ENCODE measurements at regions not wholly inside any gene's neighbourhood (a gene's known extent, or its start where the extent isn't known, plus 50 kb on each side); places are given as distances from the start of the nearest gene placed in this dataset.

DNA sequence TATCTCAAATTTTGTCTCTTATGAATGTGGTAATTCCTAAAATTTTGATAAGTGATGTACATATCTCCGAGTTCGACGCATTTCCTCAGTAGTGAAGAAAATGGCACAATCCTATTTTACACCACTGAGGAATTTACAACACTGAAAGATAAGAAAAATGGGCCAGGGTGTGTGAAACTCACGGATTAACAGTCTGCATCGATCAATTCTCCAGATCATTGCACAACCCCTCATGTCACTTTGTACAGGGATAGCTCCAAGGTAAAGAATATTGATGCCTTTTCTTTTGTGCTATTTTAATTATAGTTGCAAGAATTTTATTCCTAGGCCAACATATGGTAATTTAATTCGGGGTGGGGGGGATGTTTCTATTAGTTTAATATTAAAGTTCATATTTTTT is 268.7 kb upstream of the VCX3A start:
- DNase-seq (ENCODE audit: low read depth, low spot score): no peak
- no peak overlapping the region for H3K27ac ChIP-seq

DNA sequence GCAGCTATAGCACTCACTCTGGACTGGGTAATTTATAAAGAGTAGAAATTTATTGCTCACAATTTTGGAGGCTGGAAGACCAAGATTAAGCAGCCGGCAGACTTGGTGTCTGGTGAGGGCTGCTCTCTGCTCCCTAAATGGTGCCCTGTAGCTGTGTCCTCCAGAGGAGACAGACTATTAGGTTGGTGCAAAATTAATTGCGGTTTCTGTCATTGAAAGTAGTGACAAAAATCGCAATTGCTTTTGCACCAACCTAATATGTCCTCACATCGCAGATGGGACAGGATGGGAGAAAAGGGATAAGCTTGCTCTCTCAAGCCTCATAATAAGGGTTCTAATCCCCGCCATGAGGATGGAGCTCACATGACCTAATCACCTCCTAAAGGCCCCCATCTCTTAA is 258.1 kb upstream of the VCX3A start:
- no peak for DNase-seq (ENCODE audit: low read depth, low spot score)
- H3K27ac ChIP-seq: no peak overlapping the region

DNA sequence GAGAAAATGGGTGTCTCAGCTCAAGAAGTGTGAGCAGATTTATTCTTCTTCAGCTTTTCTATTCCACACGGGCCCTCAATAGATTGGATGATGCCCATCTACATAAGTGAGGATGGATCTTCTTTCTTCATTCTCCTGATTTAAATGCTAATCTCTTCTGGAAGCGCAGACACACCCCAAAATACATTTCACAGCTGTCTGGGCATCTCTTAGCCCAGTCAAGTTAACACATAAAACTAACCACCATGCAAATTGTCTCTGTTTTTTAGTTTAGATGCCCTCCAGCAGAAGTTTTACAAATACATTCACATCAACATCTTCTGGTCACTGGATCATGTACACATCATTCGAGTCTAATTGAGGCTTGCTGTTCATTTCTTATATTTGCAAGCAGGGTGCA is 249.0 kb upstream of the VCX3A start:
- DNase-seq (ENCODE audit: low read depth, low spot score): no peak
- H3K27ac ChIP-seq: no peak overlapping the region

- H3K27ac ChIP-seq: no peak overlapping the region
- no peak for DNase-seq (ENCODE audit: low read depth, low spot score)
Measured at GRCh38 chrX:6782831-6783230, 247.9 kb upstream of the VCX3A start.

GRCh38 chrX:6778544-6779503 is 243.9 kb upstream of the VCX3A start:
- no peak overlapping the region for H3K27ac ChIP-seq
- DNase-seq (ENCODE audit: low read depth, low spot score): no peak

DNA sequence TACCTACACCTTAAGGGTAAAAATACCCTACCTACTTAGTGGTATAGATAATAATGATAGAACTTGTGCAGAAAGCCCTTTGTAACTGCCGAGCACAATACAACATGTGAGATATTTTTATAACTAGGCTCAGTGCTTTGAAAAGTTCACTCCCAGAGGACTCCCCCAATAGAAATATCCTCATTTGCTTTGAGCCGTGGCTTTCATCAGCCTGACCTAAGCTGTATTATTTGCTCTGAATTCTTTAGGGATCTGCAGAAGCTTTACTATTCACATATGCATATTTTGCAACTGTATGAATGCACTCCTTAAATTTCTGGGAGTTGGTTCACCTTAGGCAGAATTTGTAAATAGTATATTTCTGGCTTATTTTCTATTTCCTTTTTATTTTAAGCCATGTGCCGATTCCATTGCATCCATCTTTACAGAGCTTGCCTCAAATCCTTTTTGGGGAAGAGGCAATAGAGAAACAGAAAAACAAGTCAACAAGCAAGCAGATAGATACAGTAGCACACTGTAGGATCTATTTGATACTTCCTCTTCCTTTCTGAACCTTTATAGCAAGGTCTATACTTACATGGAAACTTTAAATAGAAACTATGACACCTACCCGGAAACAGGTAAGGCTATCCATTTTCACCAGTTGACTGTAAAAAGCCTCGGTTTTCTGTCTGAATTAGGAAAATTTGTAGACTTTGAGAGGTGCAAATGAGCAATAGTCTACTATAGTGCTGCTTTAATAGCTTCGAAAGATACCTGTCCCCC is 242.5 kb upstream of the VCX3A start:
- no peak for DNase-seq (ENCODE audit: low read depth, low spot score)

GRCh38 chrX:6770936-6771335 is 236.0 kb upstream of the VCX3A start:
- DNase-seq (ENCODE audit: low read depth, low spot score): no peak

More for the DNA sequence above, 242.5 kb upstream of the VCX3A start:
- no peak overlapping the region for H3K27ac ChIP-seq

DNA sequence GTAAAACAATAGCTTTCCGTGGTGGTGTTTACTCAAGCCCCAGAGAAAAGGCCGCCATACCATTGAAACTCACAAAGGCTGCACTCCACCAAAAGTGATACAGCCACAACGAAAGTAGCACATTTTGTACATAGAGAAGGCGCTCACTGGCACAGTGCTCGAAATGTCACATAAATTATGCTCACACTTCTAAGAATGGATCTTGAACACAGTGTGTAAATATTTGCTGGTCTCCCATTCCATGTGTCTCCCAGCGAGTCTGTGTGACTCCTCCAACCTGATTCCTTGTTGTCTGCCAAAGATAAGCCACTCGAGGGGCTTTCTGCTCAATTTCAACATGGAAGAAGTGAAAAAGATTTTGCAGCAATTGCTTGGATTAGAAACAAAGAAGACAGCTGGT is 234.0 kb upstream of the VCX3A start:
- no peak overlapping the region for H3K27ac ChIP-seq
- no peak for DNase-seq (ENCODE audit: low read depth, low spot score)

More at GRCh38 chrX:6770936-6771335, 236.0 kb upstream of the VCX3A start:
- no peak overlapping the region for H3K27ac ChIP-seq

- H3K27ac ChIP-seq: no peak overlapping the region
- no peak for DNase-seq (ENCODE audit: low read depth, low spot score)
Measured at GRCh38 chrX:6761251-6761650, 226.3 kb upstream of the VCX3A start.

DNA sequence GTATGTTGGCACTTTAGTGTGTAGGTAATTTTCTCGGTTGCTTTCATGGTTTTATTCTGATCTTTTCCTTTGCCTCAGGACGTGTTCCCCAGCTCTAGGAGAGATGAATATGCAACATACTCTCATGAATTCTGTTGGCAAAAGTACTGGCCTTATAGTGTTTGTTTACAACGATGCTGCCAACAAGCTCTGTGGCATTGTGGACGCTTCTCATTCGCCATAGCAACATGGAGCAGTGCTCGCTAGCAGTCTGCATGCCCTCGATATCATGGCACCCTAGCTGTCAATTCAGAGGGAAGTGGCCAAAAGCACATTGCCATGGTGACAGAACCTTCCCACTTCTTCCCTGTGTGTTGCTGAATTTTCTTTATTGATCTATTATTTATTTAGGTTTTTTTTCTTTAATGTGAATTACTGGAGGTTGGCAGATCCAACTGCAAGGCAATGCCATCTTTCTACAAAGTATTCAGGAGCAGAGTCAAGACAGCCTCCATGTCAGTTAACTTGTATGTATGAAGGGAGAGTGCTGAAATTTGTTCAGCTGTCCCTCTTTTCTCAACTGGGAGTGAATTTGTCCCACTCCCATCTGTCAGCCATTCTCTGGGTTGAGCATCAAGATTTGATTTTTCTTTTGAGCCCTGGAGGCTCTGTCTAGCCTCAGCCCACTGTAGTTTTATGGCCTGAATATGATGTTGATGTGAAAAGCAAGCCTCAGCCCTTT is 224.9 kb upstream of the VCX3A start:
- DNase-seq (ENCODE audit: low read depth, low spot score): no peak
- no peak overlapping the region for H3K27ac ChIP-seq

DNA sequence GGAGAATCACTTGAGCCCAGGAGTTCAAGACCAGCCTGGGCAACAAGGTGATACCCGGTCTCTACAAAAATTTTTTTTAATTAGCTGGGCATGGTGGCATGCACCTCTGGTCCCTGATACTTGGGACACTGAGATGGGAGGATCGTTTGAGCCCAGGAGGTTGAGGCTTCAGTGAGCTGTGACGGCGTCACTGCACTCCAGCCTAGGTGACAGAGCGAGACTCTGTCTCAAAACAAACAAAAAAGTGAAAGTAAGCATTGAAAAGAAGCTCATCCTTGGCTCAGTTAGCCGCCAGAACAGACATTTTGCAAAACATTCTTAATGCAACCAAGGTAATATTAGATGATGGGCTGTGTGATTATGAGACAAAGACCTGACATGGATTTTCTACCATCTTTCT is 223.3 kb upstream of the VCX3A start:
- no peak for DNase-seq (ENCODE audit: low read depth, low spot score)
- no peak overlapping the region for H3K27ac ChIP-seq

DNA sequence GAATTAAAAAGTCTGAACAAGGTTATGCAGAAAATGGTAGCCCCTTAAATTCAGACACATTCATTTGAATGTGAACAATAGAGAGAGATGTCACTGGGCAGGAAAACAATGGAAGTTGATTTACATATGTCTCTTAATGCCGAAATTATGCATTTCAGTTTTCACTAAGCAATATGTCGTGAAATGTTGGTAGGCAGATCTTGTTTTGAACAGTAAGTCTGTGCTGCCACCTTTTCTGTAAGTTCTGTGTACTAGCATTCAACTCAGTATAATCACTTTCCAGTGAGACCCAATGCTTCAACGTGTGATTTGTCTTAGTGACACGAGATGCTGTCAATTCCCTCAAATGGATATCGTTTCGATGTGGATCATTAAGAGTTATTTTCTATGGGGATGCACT is 222.7 kb upstream of the VCX3A start:
- H3K27ac ChIP-seq: no peak overlapping the region
- DNase-seq (ENCODE audit: low read depth, low spot score): no peak

DNA sequence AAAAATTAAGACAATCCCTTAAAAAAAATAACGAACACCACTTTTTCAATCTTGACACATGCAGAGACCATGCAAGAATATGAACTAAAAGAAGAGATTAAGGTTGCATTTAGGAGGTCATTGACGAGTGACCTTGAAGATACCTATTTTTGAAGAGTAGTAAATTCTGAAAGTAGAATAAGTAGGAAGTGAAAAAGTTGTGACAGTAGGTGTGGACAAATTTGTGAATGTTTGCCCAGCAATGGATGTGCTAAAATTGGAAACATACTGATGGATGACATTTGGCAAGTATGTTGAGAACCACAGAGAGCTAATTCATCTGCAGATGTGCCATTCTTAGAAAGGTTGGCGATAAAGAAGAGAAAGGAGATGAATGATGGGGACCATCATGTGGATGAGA is 213.7 kb upstream of the VCX3A start:
- H3K27ac ChIP-seq: no peak overlapping the region
- DNase-seq (ENCODE audit: low read depth, low spot score): no peak

GRCh38 chrX:6738518-6739470 is 203.9 kb upstream of the VCX3A start:
- no peak overlapping the region for H3K27ac ChIP-seq
- DNase-seq (ENCODE audit: low read depth, low spot score): no peak

GRCh38 chrX:6734844-6735634 is 200.1 kb upstream of the VCX3A start:
- DNase-seq (ENCODE audit: low read depth, low spot score): no peak
- H3K27ac ChIP-seq: no peak overlapping the region

DNA sequence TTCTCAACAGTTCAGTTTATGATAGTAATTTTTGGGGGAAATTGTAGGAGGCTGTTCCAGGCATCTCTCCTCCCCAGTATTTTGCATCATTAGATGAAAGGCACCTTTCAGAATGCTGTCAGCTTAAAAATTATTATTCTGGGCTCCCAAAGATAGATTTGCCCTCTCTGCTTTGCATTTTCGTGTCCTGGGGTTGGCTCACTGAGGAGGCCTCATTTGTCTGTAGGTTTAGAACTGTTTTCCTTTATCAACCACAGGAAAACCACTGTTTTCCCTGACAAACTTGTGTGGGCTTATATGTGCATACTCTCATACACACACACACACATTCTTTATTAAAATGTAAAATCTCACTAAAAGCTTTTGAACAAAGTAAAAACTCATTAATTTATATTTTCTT is 197.2 kb upstream of the VCX3A start:
- H3K27ac ChIP-seq: no peak overlapping the region
- DNase-seq (ENCODE audit: low read depth, low spot score): no peak

DNA sequence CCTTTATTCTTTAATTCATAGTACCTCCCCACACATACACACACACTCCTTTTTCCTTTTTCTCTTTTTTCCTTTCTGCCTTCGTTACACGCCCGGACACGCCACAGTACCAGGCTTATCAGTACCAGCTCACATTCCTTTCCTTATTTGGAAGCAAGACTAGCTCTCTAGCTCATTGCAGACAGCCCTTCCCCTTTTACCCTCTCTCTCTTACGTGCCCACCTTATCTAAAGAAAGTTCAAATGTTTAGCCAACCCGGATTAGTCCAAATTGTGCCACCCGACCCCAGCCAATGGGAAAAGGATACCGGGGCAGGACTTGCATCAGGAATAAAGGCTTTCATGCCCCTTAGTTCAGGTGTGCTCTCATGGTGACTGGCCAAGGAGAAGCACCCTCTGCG is 194.7 kb upstream of the VCX3A start:
- DNase-seq (ENCODE audit: low read depth, low spot score): no peak
- H3K27ac ChIP-seq: no peak overlapping the region

- DNase-seq (ENCODE audit: low read depth, low spot score): no peak
Measured at GRCh38 chrX:6718766-6719165, 183.8 kb upstream of the VCX3A start.

More at GRCh38 chrX:6718766-6719165, 183.8 kb upstream of the VCX3A start:
- no peak overlapping the region for H3K27ac ChIP-seq
